ENCODE measurements at regions not wholly inside any gene's neighbourhood (a gene's known extent, or its start where the extent isn't known, plus 50 kb on each side); places are given as distances from the start of the nearest gene placed in this dataset.

DNA sequence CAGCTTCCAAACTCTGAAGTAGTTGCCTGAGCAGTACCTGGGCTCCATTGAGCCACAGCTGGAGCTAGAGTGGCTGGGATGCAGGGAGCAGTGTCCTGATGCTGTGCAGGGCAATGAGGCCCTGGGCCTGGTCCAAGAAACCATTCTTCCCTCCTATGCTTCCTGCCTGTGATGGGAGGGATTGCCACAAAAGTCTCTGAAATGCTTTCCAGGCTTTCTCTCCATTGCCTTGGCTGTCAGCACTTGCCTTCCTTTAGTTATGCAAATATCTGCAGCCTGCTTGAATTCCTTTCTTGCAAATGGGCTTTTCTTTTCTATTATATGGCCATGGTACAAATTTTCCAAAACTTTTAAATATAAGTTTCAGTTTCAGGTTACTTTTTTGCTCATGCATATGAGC lies 972.2 kb upstream of the MBL2 start:
- TF ChIP-seq CTCF (IDR thresholded peaks at IDR 0.05) = no peak
- TF ChIP-seq POLR2A (IDR thresholded peaks at IDR 0.05) = no peak
